Ishikawa (cell line): ENCODE measurements at regions not wholly inside any gene's neighbourhood (a gene's known extent, or its start where the extent isn't known, plus 50 kb on each side); places are given as distances from the start of the nearest gene placed in this dataset.

Experiments
- RAD21 ChIP-seq: IDR thresholded peaks from 2 replicates; pipeline ENCODE4 v1.6.1; 2012; ENCODE audit warnings: low read depth
- TF ChIP-seq, protein P1 (sequence below): IDR thresholded peaks from 2 replicates; pipeline ENCODE4 v1.6.1; 2012; ENCODE audit warnings: low read depth, mild to moderate bottlenecking

- TF ChIP-seq RAD21: no peak
- TF ChIP-seq, protein P1, sequence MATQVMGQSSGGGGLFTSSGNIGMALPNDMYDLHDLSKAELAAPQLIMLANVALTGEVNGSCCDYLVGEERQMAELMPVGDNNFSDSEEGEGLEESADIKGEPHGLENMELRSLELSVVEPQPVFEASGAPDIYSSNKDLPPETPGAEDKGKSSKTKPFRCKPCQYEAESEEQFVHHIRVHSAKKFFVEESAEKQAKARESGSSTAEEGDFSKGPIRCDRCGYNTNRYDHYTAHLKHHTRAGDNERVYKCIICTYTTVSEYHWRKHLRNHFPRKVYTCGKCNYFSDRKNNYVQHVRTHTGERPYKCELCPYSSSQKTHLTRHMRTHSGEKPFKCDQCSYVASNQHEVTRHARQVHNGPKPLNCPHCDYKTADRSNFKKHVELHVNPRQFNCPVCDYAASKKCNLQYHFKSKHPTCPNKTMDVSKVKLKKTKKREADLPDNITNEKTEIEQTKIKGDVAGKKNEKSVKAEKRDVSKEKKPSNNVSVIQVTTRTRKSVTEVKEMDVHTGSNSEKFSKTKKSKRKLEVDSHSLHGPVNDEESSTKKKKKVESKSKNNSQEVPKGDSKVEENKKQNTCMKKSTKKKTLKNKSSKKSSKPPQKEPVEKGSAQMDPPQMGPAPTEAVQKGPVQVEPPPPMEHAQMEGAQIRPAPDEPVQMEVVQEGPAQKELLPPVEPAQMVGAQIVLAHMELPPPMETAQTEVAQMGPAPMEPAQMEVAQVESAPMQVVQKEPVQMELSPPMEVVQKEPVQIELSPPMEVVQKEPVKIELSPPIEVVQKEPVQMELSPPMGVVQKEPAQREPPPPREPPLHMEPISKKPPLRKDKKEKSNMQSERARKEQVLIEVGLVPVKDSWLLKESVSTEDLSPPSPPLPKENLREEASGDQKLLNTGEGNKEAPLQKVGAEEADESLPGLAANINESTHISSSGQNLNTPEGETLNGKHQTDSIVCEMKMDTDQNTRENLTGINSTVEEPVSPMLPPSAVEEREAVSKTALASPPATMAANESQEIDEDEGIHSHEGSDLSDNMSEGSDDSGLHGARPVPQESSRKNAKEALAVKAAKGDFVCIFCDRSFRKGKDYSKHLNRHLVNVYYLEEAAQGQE: no peak
These were observed 148.7 kb downstream of the SPATA18 start for GRCh38 chr4:52199574-52200338.
